ENCODE measurements at regions not wholly inside any gene's neighbourhood (a gene's known extent, or its start where the extent isn't known, plus 50 kb on each side); places are given as distances from the start of the nearest gene placed in this dataset.

GRCh38 chr20:39424962-39425678, 463.0 kb downstream of the DHX35 start:
- no peak for DNase-seq

- no peak for DNase-seq
Observed at GRCh38 chr20:39421571-39422105, 459.5 kb downstream of the DHX35 start.

- DNase-seq = no peak
Observed at GRCh38 chr20:39412091-39412490, 449.9 kb downstream of the DHX35 start.

GRCh38 chr20:39399463-39399862, 437.3 kb downstream of the DHX35 start:
- DNase-seq = no peak

DNA sequence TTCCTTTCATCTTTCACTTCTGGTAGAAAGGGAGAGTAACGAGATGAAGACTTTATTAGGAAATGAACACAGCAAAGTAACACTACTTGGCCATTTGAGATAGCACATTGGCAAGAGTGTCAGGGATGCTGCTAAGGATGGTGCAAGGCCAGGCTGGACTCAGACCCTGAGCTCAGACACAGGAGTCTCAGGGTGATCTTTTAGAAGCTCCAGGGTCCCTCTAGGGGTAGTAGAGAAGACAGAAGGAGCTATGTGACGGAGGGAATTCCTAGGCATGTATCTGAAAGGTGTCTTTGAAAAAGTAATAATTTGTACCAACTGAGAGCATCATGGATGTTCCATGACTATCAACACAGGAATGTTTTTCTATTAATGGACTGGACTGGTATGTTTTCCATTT, 436.5 kb downstream of the DHX35 start:
- no peak for DNase-seq

GRCh38 chr20:39397646-39398045, 435.5 kb downstream of the DHX35 start:
- DNase-seq = no peak

- DNase-seq = no peak
Observed at GRCh38 chr20:39395478-39396291, 433.5 kb downstream of the DHX35 start.

- no peak for DNase-seq
Observed at GRCh38 chr20:39394461-39394860, 432.3 kb downstream of the DHX35 start.

DNA sequence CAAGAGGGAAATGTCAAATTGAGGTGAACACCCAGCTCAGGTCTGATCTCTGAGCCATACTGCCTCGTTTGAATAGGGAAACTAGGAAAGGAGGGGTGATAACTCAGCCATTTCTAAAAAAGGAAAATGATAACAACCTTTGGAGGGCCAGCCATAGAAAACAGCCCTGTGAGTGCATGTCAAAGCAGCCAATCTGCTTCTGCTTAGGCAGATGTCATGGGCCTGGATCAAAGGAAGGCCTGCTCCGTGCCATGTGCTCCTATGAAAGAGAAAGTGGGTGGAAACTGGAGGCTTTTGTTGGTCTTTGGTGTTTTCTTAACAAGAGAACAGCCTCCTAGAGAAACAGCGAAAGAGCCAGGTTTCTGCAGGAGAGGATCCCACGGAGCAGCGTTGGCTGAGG, 428.0 kb downstream of the DHX35 start:
- DNase-seq = no peak

GRCh38 chr20:39381595-39381994, 419.5 kb downstream of the DHX35 start:
- DNase-seq = no peak

DNA sequence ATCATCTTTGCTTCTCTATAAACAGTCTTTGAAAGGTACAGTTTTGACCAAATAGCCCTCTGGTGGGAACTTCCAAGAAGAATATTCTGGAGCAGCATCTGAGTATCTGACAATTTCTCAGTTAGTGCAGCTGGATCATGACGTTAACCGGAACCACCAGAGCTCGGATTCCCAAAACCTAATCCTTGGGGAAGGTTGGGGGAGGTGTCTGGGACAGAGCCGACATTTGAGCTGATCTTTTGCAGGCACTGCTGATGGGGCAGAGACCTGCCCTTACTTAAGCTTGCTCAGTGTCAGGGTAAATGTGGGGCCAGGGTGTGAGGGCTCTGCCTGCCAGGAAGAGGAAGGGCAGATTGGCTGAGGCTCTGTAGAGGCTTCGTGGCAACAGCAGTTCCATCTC, 416.6 kb downstream of the DHX35 start:
- no peak for DNase-seq

GRCh38 chr20:39376788-39377187, 414.6 kb downstream of the DHX35 start:
- DNase-seq = no peak

DNA sequence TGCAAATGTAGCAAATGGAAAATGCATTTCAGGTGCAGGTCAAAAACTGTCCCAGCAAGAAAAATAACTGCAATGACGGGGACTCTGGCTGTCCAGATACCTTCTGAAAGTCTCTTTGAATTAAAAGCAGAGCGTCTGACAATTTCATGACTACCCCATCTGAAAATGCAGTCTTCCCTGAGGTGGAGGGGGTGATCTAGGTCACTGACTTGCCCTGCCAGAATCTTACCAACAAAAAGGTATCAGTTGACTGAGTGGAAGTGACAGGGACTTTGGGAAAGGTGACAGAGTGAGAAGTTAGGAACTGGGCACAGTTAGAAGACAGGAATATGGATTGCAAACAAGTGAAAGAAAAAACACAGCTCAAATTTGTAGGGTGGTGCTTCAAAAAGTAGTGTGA, 402.2 kb downstream of the DHX35 start:
- no peak for DNase-seq

GRCh38 chr20:39359981-39360620, 398.0 kb downstream of the DHX35 start:
- DNase-seq = no peak

DNA sequence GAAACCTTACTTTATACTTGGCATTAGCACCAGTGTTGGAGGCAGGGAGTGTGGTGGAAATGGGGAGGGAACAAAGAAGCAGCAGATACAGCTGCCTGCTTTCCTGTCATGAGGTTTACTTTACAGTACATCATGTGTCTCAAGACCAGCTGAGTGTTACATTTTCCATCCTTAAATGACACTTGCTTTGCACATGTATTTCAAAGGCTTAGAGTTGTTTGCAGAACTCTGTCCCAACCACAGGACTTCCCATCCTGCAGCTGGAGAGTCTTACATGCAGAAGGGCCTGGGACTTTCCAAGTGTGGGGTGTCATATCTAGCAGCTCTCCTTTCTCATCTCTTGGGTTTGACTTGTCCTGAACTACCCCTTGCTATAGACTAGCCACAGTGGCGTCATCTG, 395.9 kb downstream of the DHX35 start:
- DNase-seq = no peak

- no peak for DNase-seq
Observed at GRCh38 chr20:39356908-39357307, 394.8 kb downstream of the DHX35 start.

- no peak for DNase-seq
Observed at GRCh38 chr20:39349240-39349639, 387.1 kb downstream of the DHX35 start.

GRCh38 chr20:39347626-39348025, 385.5 kb downstream of the DHX35 start:
- no peak for DNase-seq

DNA sequence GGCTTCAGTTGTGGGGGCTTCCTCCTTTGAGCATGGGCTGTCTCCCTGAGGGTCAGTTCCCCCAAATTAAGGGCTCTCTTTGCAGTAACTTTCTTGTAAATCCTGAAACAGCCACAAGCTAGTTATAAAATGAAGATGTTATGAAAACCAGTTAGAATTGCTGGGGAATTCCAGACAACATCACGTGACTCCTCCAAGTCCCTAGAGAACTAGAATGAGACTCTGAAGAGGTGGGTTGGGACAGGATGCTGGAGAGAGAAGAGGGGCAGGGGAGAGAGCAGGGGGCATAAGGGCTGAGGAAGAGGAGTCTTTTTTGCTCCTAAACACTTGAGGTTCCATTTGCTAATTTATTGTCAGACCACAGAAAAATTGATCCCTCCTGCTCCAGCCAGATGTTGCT, 380.3 kb downstream of the DHX35 start:
- DNase-seq = no peak

DNA sequence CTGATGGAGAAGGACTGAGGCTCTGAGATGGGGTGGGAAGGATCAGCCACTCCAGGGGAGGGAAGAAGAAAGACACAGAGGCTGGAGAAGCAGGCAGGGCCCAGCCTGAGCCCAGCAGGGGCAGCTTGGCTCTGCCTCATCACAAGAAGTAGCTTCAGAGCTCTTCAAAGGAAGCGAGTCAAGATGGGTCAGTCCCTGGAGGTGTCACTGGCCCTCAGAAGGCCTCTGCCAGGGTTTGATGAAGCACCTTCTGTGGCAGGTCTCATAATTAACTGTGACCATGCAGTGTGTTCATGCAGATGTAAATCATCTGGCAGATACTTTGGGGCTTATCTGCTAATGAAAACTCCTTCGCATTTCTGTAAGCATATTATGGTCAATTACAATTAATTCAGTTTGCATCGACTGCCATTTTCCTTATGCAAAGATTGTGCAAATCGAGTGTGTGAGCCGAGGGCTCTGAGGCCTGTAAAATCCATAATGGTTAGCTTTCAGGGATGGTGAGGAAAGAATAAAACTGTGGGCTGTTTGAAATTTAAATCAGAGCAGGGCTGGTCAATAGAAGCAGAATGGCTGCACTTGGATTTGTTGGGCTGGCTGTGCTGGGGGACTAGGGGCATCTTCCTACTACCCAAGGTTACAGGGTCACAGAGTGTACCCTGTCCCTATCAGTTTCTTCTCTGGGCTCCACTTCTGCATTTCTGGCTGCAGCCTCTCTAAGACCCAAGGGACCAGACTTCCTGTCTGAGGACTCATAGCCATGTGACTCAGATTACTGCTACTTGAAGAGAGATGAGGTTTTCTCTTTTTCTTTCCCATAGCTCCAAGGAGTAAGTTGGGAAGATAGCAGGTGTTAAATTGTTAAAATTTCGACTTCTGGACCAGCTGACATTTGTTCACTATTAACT, 376.6 kb downstream of the DHX35 start:
- no peak for DNase-seq

DNA sequence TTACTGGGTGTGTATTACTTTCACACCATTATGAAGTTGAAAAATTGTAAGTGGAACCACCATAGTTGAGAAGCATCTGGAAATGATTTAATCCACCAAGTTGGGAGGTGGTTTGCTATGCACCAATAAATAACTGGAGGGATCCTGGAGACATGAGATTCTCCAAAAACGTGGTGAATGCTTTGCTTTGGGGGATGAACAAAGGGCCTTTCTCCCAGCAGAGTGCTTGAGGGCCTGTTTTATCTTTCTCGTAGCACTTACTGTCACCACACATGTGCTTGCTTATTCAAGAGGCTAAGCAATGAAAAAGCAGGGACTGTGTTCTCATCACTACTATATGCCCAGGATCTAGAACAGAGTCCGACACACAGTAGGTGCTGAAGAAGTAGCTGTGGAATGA, 371.1 kb downstream of the DHX35 start:
- DNase-seq = no peak

DNA sequence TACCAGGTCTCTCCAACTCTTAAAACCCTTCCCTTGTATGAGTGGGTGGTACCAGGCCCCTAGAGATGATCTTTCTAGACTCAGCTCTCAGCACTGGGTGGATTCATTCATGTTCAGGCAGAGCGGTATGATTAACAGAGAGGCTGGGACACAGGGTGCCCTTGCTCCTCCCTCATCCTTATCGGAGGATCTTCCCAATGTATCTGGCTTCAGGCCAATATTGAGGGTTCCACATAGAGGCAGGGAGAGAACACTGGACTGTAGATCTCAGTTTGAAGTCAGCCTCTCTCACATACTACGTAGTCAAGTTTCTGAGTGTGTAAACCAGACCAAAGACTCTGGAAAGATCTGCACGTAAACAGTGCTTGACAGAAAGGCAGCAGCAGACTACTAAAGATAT, 366.2 kb downstream of the DHX35 start:
- DNase-seq = no peak

DNA sequence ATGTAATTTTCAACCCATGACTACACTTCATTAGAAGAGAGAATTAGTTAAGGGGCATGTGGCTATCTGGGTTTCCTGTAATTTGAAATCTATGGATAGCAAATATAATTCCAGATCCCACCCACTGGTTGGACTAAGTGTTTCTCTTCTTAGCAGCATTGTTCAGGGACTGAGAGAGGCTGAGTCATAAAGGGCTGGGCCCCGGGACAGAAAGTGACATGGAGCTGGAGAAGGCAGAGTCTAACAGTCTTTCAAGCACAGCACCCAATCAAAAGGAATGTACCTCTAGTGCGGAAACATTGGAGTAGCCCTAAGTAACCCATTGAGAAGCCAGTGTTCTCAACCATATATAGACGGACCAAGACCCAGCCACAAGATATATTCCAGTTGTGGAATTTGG, 363.9 kb downstream of the DHX35 start:
- no peak for DNase-seq
